NOMO-1 treated with dmso at 0.1 percent for 144 hours (cell line): ENCODE measurements at regions not wholly inside any gene's neighbourhood (a gene's known extent, or its start where the extent isn't known, plus 50 kb on each side); places are given as distances from the start of the nearest gene placed in this dataset.

Source experiments
- DNase-seq: peaks from one replicate; lab custom pipeline; 2025; ENCODE audit not compliant: unreplicated experiment; lab: John Stamatoyannopoulos, UW

- no peak for DNase-seq
These were observed 307.4 kb upstream of the SORCS1 start for GRCh38 chr10:107471911-107472310.

- no peak for DNase-seq
These were observed 289.1 kb upstream of the SORCS1 start for GRCh38 chr10:107453561-107453960.

- peak; percentile 45 for DNase-seq
These were observed 286.5 kb upstream of the SORCS1 start for GRCh38 chr10:107451047-107451446.

- DNase-seq: no peak
These were observed 285.6 kb upstream of the SORCS1 start for GRCh38 chr10:107450056-107450455.

- DNase-seq: no peak
These were observed 279.9 kb upstream of the SORCS1 start for GRCh38 chr10:107444443-107444842.

- DNase-seq: no peak
These were observed 279.3 kb upstream of the SORCS1 start for GRCh38 chr10:107443813-107444212.

GRCh38 chr10:107443326-107443725 is 278.8 kb upstream of the SORCS1 start:
- DNase-seq: no peak

- no peak for DNase-seq
These were observed 277.6 kb upstream of the SORCS1 start for GRCh38 chr10:107442035-107442505.

- no peak for DNase-seq
These were observed 276.2 kb upstream of the SORCS1 start for GRCh38 chr10:107440741-107441140.

- DNase-seq: no peak
These were observed 273.4 kb upstream of the SORCS1 start for GRCh38 chr10:107437921-107438320.

- DNase-seq: no peak
These were observed 272.1 kb upstream of the SORCS1 start for GRCh38 chr10:107436568-107436967.

GRCh38 chr10:107434854-107435253 is 270.3 kb upstream of the SORCS1 start:
- no peak for DNase-seq

- DNase-seq: no peak
These were observed 269.7 kb upstream of the SORCS1 start for GRCh38 chr10:107434201-107434600.

- no peak for DNase-seq
These were observed 269.1 kb upstream of the SORCS1 start for GRCh38 chr10:107433605-107434004.

- DNase-seq: no peak
These were observed 265.9 kb upstream of the SORCS1 start for GRCh38 chr10:107430446-107430845.

- no peak for DNase-seq
These were observed 262.5 kb upstream of the SORCS1 start for GRCh38 chr10:107427016-107427415.

GRCh38 chr10:107425931-107426553 is 261.5 kb upstream of the SORCS1 start:
- DNase-seq: no peak

GRCh38 chr10:107424628-107425027 is 260.1 kb upstream of the SORCS1 start:
- no peak for DNase-seq

GRCh38 chr10:107423903-107424302 is 259.4 kb upstream of the SORCS1 start:
- no peak for DNase-seq

GRCh38 chr10:107422681-107423080 is 258.2 kb upstream of the SORCS1 start:
- no peak for DNase-seq

- DNase-seq: no peak
These were observed 255.7 kb upstream of the SORCS1 start for GRCh38 chr10:107420196-107420595.

GRCh38 chr10:107418085-107418806 is 253.7 kb upstream of the SORCS1 start:
- peak; percentile 6 for DNase-seq

GRCh38 chr10:107417446-107417845 is 252.9 kb upstream of the SORCS1 start:
- DNase-seq: no peak
